GM21367 (cell line): ENCODE measurements at regions not wholly inside any gene's neighbourhood (a gene's known extent, or its start where the extent isn't known, plus 50 kb on each side); places are given as distances from the start of the nearest gene placed in this dataset.

Experiments
- ATAC-seq: cut with Tn5 transposase; IDR thresholded peaks from one replicate; pipeline ENCODE4 v1.9.1; 2021; ENCODE audit not compliant: unreplicated experiment

- peak; percentile 74 for ATAC-seq
Measured at GRCh38 chr12:92034858-92035401, 110.7 kb downstream of the BTG1 start.

DNA sequence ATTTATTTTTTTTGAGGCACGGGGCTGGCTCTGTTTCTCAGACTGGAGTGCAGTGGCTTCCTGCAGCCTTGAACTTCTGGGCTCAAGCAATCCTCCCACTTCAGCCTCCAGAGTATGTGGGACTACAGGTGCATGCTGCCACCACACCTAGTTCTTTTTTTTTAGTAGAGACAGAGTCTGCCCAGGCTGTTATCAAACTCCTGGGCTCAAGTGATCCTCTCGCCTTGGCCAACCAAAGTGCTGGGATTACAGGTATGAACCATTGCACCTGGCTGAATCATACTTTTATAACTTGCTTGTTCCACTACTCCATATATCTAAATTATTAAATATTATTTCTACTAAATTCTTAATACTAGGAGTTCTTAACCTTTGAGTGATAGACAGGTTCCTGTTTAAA, 111.6 kb downstream of the BTG1 start:
- no peak for ATAC-seq

GRCh38 chr12:92032965-92033364, 112.7 kb downstream of the BTG1 start:
- no peak for ATAC-seq

DNA sequence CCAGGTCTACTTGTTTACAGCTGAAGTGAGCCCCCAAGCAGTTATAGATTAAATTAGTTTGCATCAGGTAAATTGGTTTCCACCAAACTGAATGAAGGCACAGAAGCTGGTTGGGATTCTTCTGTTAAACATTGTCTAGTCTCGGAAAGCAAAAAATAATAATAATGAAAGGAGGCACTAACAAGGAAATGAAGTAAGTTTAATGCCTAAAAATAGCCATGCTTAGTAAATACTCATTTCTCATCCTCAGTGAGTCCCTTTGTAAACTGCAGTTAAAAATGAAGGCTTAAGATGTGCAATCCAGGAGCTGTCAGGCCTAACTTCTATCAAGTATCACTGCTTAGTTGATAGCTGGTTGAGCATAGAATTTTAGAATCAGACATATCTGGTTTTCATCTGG, 113.5 kb downstream of the BTG1 start:
- no peak for ATAC-seq

GRCh38 chr12:92030618-92031017, 115.0 kb downstream of the BTG1 start:
- ATAC-seq = peak; percentile 61

GRCh38 chr12:92029902-92030586, 115.6 kb downstream of the BTG1 start:
- no peak for ATAC-seq

DNA sequence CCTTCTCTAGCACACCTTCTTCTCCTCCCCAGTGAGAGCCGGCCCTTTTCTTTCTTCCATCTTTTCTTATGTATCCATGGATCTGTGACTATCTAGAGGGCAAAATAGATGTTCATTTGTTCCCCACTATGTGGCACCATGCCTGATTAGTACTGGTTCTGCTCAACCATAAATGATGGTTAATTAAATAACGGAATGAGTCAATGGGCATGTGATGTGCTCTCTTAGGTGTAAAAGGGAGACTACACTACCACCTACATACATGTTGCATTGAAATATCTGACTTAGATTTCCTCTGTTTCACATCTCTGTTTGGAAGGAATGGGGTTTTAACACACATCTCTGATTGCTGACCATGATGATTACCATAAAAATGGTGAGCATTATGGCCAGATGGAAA, 116.5 kb downstream of the BTG1 start:
- ATAC-seq = no peak

DNA sequence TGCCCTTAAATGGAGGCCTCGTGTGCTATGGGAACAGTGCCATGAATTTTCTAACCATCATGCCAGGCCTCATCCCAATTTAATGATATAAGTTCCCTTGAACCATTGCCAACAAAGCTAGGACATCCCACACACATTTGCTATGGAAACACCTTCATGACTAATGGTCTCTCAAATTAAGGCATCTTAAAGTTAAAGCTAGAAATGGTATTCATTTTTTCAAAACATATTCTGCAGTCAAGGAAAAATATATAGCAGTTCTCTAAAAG, 117.3 kb downstream of the BTG1 start:
- ATAC-seq = no peak

DNA sequence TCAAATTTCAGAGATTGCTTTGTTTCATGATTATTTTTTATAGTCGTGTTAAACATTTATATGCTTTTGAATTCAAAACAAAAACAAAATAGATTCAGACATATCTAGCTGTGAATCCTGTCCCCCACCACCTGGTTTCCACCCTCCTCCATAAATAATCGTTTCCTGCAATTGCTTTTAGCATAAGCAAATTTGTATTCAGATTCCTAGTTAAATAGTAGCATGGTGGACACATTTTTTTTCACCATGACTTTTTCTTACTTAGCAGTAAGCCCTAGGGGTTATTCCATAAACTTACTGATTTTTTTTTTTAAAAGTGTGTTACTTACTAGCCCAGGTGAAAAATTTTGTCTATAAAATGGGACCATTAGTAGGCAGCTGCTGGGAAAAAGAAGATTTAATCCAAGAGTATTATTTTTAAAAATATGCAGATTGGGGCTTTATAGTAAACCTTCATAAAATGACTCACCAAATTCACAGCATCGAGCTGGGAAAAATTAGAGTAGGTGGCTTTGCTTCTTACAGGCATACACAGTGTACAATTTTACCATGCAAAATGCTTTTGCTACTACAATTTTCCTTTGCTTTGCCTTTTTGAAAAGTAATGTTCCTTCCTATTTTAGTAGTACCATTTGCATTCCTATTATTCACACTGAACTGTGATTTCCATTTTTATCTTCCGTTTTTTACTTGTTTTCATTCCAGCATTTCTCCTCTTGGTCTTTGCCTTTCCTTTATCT, 117.8 kb downstream of the BTG1 start:
- ATAC-seq = no peak

DNA sequence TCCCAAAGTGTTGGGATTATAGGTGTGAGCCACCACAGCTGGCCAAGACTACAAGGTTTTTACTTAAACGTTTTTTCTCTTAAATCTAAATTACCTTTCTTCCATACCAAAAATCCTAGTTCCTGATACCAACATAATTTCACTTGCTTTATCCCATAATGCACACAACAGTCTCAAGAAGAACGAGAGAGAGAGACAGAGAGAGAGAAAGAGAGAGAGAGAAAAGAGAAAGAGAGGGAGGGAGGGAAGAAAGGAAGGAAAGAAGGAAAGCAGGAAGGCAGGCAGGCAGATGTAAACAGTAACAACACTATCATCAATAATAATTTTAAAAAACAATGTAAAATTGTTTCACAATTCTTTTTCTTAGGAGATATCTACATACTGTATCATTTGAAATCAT, 118.4 kb downstream of the BTG1 start:
- ATAC-seq = no peak

- no peak for ATAC-seq
Measured at GRCh38 chr12:92025462-92026207, 120.0 kb downstream of the BTG1 start.

GRCh38 chr12:92022093-92022492, 123.6 kb downstream of the BTG1 start:
- no peak for ATAC-seq

DNA sequence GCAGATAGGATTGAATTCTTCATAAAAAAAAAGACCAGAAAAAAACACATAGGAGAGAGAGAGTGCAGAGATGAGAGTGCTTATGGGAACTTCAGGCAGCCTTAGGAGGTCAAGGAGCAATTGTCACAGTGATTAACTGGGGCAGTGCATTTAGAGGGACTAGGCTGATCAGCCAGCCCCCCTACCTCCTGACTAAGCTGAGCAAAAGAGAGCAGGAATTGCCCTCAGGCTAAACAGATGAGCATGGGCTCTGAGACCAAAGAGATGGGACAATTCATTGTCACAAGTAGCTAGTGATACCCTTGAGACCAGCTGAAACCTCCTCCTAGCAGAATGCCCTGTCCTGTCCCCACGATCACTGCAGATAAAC, 124.0 kb downstream of the BTG1 start:
- no peak for ATAC-seq

DNA sequence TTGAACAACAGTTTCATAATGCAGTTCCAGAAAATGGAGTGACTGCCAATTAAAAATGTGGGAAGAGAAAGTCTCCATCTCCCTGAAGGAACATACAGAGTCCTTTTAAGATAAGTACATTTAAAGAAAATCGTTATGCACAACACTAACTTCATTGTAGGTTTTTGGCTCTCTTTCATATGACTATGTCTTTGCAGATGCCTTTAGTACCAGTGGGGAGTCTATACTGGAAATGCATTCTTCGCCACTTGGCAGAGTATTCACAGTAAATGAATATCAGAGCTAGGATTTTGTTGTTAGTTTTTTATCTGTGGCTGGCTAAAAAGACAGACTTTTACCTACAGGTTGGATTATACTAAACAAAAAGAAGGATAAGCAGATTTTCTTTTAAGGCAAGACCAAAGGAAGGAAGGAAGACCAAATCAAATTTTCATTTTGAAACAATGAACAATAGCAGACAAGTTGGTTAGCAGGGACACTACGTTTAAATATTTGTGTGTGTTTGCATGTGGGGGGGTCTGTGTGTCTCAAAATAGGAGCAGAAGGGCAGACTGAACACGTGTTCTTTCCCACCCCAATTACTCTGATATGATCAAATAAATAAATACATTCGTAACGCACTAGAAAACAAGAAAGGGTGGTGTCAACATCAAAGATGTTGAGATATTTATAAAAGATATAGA, 124.5 kb downstream of the BTG1 start:
- ATAC-seq = no peak

GRCh38 chr12:92019491-92020277, 126.0 kb downstream of the BTG1 start:
- no peak for ATAC-seq

GRCh38 chr12:92012691-92013090, 133.0 kb downstream of the BTG1 start:
- ATAC-seq = no peak

DNA sequence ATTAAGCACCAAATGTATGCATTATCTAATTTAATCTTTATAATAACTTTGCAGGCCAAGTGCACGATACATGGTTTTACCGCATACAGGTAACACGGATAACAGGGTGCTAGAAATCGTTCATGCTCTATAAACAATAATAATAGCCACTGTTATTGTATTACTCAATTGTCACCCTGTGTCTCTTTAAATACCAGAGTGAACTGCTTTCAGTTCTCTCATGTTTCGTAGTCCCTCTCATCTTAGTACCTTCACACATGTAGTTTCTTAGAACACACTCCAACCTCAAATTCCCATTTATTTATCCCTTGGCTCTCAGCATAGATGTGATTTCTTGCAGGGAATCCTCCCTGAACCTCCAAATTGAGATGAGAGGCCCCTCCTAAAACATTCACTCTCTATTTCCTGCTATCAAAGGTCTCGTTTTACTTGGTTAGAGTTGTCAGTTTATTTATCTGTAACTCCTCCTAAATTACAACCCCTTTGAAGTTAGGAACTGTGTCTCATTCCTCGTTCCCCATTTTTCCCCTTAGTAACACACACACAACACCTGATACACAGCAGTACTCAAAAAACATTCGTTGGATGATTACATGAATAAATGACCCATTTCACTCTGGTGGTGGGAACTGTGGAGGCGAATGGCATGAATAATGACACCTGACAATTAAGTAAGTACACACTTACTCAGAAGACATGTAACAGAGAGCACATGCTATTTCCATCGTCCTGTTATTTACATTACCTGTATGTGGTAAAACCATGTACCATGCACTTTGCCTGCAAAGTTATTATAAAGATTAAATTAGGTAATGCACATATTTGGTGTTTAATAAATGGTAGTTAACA, 134.6 kb downstream of the BTG1 start:
- no peak for ATAC-seq

DNA sequence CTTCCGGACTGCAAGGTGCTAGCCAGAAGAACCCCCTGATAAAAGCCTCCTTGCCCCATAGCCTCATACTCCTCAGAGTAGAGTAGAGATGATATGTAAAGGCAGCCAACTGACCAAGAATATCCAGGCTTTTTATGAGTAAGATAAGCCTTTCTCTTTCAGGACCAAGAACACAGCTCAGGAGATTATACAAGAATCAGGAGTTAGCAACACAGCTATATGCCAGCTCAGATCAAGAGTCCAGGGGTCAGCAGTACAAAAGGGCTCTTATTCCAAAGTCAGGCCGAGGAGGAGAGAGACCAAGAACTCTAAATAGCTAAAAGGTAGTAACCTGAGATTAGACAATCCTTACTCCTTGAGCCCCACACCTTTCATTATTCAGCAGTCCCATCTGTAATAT, 135.3 kb downstream of the BTG1 start:
- no peak for ATAC-seq

DNA sequence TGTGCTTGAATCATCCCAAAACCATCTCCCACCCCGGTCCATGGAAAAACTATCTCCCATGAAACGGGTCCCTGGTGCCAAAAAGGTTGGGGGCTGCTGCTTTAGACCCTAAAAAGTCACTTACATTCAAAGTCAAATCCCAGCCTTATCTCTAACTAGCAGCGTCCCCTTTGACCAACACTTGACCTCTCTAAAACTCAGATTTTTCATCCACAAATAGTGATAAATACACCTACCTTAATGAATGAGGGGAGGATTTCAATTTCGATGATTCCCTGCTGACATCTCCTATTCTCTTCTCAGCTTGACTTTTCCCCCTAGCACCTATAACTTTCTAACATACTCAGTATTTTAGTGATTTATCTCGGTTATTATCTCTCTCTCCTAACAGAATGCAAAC, 137.3 kb downstream of the BTG1 start:
- no peak for ATAC-seq

DNA sequence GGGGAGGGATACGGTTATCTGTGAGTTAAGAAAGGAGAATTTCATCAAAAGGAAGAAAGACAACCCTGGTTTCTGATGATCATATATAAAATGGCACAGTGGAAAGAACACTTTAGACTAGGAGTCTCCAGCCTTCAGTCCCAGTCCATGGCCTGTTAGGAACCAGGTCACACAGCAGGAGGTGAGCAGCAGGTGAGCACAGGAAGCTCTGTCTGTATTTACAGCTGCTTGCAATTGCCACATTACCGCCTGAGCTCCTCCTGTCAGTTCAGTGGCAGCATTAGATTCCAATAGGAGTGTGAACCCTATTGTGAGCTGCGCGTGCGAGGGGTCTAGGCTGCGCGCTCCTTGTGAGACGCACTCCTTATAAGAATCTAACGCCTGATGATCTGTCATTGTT, 137.9 kb downstream of the BTG1 start:
- ATAC-seq = no peak
